OCI-LY7 (cell line): ENCODE measurements at regions not wholly inside any gene's neighbourhood (a gene's known extent, or its start where the extent isn't known, plus 50 kb on each side); places are given as distances from the start of the nearest gene placed in this dataset.

ENCODE experiments used
- BruUV-seq: library from RNA; stranded (reverse); fragments of 400-500 nt; replicated peaks from 2 replicates; lab custom pipeline; 2021; lab: Mats Ljungman, UMichigan
- CTCF ChIA-PET: fragments of 300-600 bp; sonication (Branson Sonifier 250); formaldehyde crosslinking; loops from one replicate; lab custom pipeline; 2022; ENCODE audit warnings: antibody characterized with exemption; ENCODE audit not compliant: unreplicated experiment; lab: Charles Lee
- POLR2A ChIA-PET: fragments of 300-600 bp; sonication (Branson Sonifier 250); formaldehyde crosslinking; loops from one replicate; lab custom pipeline; 2022; ENCODE audit warnings: antibody characterized with exemption; lab: Charles Lee
- DNase-seq: peaks from one replicate; pipeline ENCODE4 v3.0.0-alpha.2; 2015; ENCODE audit warnings: low spot score
- H2AFZ ChIP-seq: fragments of 200-600 bp; sonication (generic), shearing (Covaris generic); 2 replicates; pipeline ENCODE4 v1.6.1; 2014; ENCODE audit warnings: mild to moderate bottlenecking, antibody characterized with exemption, low read length, moderate library complexity
- H3K27ac ChIP-seq: fragments of 200-600 bp; sonication (generic); 2 replicates; pipeline ENCODE4 v1.5.1; 2014; ENCODE audit warnings: mixed run types, low read depth, mild to moderate bottlenecking, moderate library complexity, low read length, inconsistent platforms; ENCODE audit not compliant: poor library complexity, severe bottlenecking
- H3K36me3 ChIP-seq: fragments of 200-600 bp; sonication (generic); 2 replicates; pipeline ENCODE4 v1.6.1; 2014; ENCODE audit warnings: mild to moderate bottlenecking, antibody characterized with exemption, low read length, moderate library complexity, mixed read lengths; ENCODE audit not compliant: insufficient read depth
- H3K4me1 ChIP-seq: fragments of 200-600 bp; sonication (generic); 2 replicates; pipeline ENCODE4 v1.5.1; 2014; ENCODE audit warnings: mild to moderate bottlenecking, low read length; ENCODE audit not compliant: insufficient read depth, poor library complexity, severe bottlenecking
- H3K4me2 ChIP-seq: fragments of 200-600 bp; sonication (generic); 2 replicates; pipeline ENCODE4 v1.6.1; 2014; ENCODE audit warnings: mild to moderate bottlenecking, low read length
- H3K4me3 ChIP-seq: fragments of 200-600 bp; sonication (generic); 2 replicates; pipeline ENCODE4 v1.5.1; 2014; ENCODE audit warnings: mild to moderate bottlenecking, low read depth, low read length; ENCODE audit not compliant: poor library complexity, severe bottlenecking
- H3K79me2 ChIP-seq: fragments of 200-600 bp; sonication (generic); 2 replicates; pipeline ENCODE4 v1.6.1; 2016; ENCODE audit warnings: low read depth, mild to moderate bottlenecking, low read length, moderate library complexity, mixed read lengths; ENCODE audit not compliant: insufficient read depth
- H3K9me2 ChIP-seq: fragments of 200-600 bp; sonication (generic); 2 replicates; pipeline ENCODE4 v1.6.1; 2016; ENCODE audit warnings: mild to moderate bottlenecking, low read length, mixed read lengths; ENCODE audit not compliant: insufficient read depth
- H3K9me3 ChIP-seq: fragments of 200-600 bp; sonication (generic); 2 replicates; pipeline ENCODE4 v1.6.1; 2014; ENCODE audit warnings: mild to moderate bottlenecking, mixed run types, low read length, mixed read lengths
- H4K20me1 ChIP-seq: fragments of 200-600 bp; sonication (generic); 2 replicates; pipeline ENCODE4 v1.6.1; 2014; ENCODE audit warnings: mild to moderate bottlenecking, antibody characterized with exemption, low read length, moderate library complexity, mixed read lengths; ENCODE audit not compliant: insufficient read depth
- EZH2phosphoT487 ChIP-seq: fragments of 200-600 bp; sonication (generic); IDR thresholded peaks from 2 replicates; pipeline ENCODE4 v1.6.1; 2018; ENCODE audit warnings: low read depth, borderline replicate concordance, mild to moderate bottlenecking, mixed run types, antibody characterized with exemption, low read length, moderate library complexity, mixed read lengths
- intact Hi-C: fragments of 100-400 bp; cut with micrococcal nuclease; formaldehyde crosslinking; loops from one replicate; pipeline ENCODE4 v1.10.0; 2022; ENCODE audit not compliant: unreplicated experiment
- TF ChIP-seq, protein P1 (sequence below): fragments of 200-600 bp; sonication (generic); conservative IDR thresholded peaks from 2 replicates; pipeline ENCODE4 v1.5.1; 2014; ENCODE audit warnings: mild to moderate bottlenecking, antibody characterized with exemption, low read length, moderate library complexity, mixed read lengths

DNA sequence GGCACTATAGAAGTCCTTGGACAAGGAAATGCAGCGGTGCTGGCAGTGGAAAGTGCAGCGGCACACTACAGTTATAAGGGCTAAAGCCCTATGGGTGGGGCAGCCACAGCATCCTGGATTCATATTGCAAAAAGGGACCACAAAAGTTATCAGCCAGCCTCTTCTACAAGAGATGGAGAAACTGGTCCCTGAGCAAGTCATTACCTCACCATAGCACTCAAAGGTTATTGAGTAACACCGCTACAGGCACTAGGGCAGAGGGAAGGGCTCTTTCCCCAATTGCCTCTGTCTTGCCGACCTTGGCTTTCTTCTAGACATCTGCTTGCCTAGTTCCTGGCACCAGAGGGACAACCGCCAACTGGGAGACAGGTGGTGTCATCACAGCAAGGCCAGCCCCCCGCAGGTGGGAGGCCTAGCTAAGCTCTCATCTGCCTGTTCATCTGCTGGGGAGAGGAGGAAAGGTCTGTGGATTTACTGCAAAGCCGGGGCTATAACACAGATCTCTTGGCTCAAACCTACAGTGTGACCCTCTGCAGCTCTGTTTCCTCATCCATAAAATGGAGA, 600.0 kb downstream of the BCOR start:
- no TSS peak for BruUV-seq
- Histone ChIP-seq H3K4me3 (no peak overlapping the region), H2AFZ (no peak overlapping the region), H3K9me3 (no peaks in the 10 kb centered on the region), H3K9me2 (no peaks in the 10 kb centered on the region), H3K36me3 (no peaks in the 10 kb centered on the region), H3K4me1 (no peaks in the 10 kb centered on the region), H4K20me1 (no peaks in the 10 kb centered on the region), H3K4me2 (no peak overlapping the region), H3K27ac (no peak overlapping the region), H3K79me2 (no peaks in the 10 kb centered on the region)
- ChIA-PET CTCF (no interaction called here), POLR2A (no interaction called here)
- intact Hi-C loops = no loop called here
- no peak for DNase-seq
- no peak for TF ChIP-seq EZH2phosphoT487
- TF ChIP-seq, protein P1, sequence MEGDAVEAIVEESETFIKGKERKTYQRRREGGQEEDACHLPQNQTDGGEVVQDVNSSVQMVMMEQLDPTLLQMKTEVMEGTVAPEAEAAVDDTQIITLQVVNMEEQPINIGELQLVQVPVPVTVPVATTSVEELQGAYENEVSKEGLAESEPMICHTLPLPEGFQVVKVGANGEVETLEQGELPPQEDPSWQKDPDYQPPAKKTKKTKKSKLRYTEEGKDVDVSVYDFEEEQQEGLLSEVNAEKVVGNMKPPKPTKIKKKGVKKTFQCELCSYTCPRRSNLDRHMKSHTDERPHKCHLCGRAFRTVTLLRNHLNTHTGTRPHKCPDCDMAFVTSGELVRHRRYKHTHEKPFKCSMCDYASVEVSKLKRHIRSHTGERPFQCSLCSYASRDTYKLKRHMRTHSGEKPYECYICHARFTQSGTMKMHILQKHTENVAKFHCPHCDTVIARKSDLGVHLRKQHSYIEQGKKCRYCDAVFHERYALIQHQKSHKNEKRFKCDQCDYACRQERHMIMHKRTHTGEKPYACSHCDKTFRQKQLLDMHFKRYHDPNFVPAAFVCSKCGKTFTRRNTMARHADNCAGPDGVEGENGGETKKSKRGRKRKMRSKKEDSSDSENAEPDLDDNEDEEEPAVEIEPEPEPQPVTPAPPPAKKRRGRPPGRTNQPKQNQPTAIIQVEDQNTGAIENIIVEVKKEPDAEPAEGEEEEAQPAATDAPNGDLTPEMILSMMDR = no peak

DNA sequence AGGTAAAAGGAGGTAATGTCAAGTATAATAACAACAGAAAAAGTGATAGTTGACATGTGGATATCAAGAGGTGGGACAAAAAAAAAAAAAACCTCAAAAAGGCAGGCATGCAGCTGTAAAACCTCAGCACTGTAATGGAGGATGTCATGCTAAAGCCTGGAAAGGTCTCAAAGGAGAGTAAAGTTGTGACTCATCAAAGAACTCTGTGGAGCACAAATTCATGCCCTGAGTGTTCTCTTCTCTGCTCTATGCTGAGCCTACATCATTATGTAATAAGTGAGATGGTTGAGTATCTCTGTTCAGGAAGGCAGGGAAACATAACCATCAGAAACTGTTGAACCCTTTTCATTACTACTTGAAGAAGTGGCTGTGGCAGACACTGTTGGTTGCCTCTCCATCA, 597.8 kb downstream of the BCOR start:
- H3K4me2 ChIP-seq = no peak overlapping the region
- no peaks in the 10 kb centered on the region for H3K9me3 ChIP-seq
- no peaks in the 10 kb centered on the region for H4K20me1 ChIP-seq
- no peak for DNase-seq
- no peak overlapping the region for H3K4me3 ChIP-seq
- intact Hi-C loops = no loop called here
- no TSS peak for BruUV-seq
- no peaks in the 10 kb centered on the region for H3K9me2 ChIP-seq
- H3K36me3 ChIP-seq = no peaks in the 10 kb centered on the region
- H3K27ac ChIP-seq = no peak overlapping the region
- POLR2A ChIA-PET = no interaction called here
- no peak overlapping the region for H2AFZ ChIP-seq
- CTCF ChIA-PET = no interaction called here
- no peaks in the 10 kb centered on the region for H3K4me1 ChIP-seq
- no peaks in the 10 kb centered on the region for H3K79me2 ChIP-seq
- TF ChIP-seq, protein P1 = no peak
- no peak for TF ChIP-seq EZH2phosphoT487

DNA sequence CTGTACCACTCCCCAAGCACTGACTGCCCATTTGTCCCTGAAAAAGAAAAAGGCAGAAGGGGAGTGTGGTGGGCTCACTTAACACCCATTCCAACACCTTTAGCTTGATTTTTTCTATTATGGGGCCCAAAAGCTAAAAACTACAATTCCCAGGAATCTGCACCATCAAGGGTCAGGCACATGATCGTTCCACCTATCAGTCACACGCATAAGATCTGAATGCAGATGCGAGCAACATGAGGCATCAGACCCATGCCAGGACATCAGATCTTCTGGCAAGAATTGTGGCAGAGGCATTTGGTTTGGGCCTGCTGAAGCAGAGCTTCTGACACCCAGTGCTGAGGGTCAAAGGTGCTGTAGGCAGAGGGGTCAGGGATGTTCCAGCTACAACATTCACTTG, 595.9 kb downstream of the BCOR start:
- H2AFZ ChIP-seq = no peak overlapping the region
- no peak overlapping the region for H3K27ac ChIP-seq
- ChIA-PET POLR2A (no interaction called here), CTCF (no interaction called here)
- no peaks in the 10 kb centered on the region for H3K36me3 ChIP-seq
- DNase-seq = no peak
- H3K9me3 ChIP-seq = no peaks in the 10 kb centered on the region
- intact Hi-C loops = no loop called here
- no peak overlapping the region for H3K4me3 ChIP-seq
- H3K4me2 ChIP-seq = no peak overlapping the region
- H3K9me2 ChIP-seq = no peaks in the 10 kb centered on the region
- H3K4me1 ChIP-seq = no peaks in the 10 kb centered on the region
- no peak for TF ChIP-seq EZH2phosphoT487
- TF ChIP-seq, protein P1 = no peak
- H4K20me1 ChIP-seq = no peaks in the 10 kb centered on the region
- no TSS peak for BruUV-seq
- H3K79me2 ChIP-seq = no peaks in the 10 kb centered on the region
